ENCODE measurements at regions not wholly inside any gene's neighbourhood (a gene's known extent, or its start where the extent isn't known, plus 50 kb on each side); places are given as distances from the start of the nearest gene placed in this dataset.
"Not testable (repeated sequence)": the region's sequence is repeated elsewhere in the genome, so short reads cannot be mapped to it uniquely, and the experiment has no call there.

- H4K20me1 ChIP-seq (ENCODE audit: insufficient read depth, low read length), result no peaks in the 10 kb centered on the region
- H3K36me3 ChIP-seq (replicated peaks; ENCODE audit: low read depth, low read length), result no peaks in the 10 kb centered on the region
- no peaks in the 10 kb centered on the region for H3K9me3 ChIP-seq (ENCODE audit: insufficient read depth, low read length)
- H3K27ac ChIP-seq (ENCODE audit: low read length), result no peak overlapping the region
- H3K27me3 ChIP-seq (ENCODE audit: low read depth, low read length), result no peaks in the 10 kb centered on the region
- H3K4me3 ChIP-seq (ENCODE audit: low read length), result no peak overlapping the region
- TF ChIP-seq CTCF (IDR thresholded peaks at IDR 0.05; ENCODE audit: low read depth, low read length), result no peak
- TF ChIP-seq EZH2phosphoT487 (IDR thresholded peaks at IDR 0.05; ENCODE audit: low read depth), result no peak
- no peak overlapping the region for H3K9ac ChIP-seq (ENCODE audit: low read length)
- no peaks in the 10 kb centered on the region for H3K79me2 ChIP-seq (ENCODE audit: low read length)
- H3K4me2 ChIP-seq (ENCODE audit: low read length), result no peak overlapping the region
- H2AFZ ChIP-seq (ENCODE audit: low read depth, low read length), result no peak overlapping the region
- no peaks in the 10 kb centered on the region for H3K4me1 ChIP-seq (ENCODE audit: low read length)
These were observed 239.4 kb downstream of the FAM47A start for GRCh38 chrX:33892670-33893069.

GRCh38 chrX:33855251-33855650, 276.9 kb downstream of the FAM47A start:
- Histone ChIP-seq H3K4me2 (ENCODE audit: low read length) (no peak overlapping the region), H3K27me3 (ENCODE audit: low read depth, low read length) (no peaks in the 10 kb centered on the region), H3K27ac (ENCODE audit: low read length) (no peak overlapping the region), H3K4me3 (ENCODE audit: low read length) (no peak overlapping the region), H4K20me1 (ENCODE audit: insufficient read depth, low read length) (no peaks in the 10 kb centered on the region), H3K79me2 (ENCODE audit: low read length) (no peaks in the 10 kb centered on the region), H3K4me1 (ENCODE audit: low read length) (no peaks in the 10 kb centered on the region), H2AFZ (ENCODE audit: low read depth, low read length) (no peak overlapping the region), H3K9me3 (ENCODE audit: insufficient read depth, low read length) (no peaks in the 10 kb centered on the region), H3K36me3 (replicated peaks; ENCODE audit: low read depth, low read length) (no peaks in the 10 kb centered on the region), H3K9ac (ENCODE audit: low read length) (no peak overlapping the region)
- TF ChIP-seq CTCF (IDR thresholded peaks at IDR 0.05; ENCODE audit: low read depth, low read length) (no peak), EZH2phosphoT487 (IDR thresholded peaks at IDR 0.05; ENCODE audit: low read depth) (no peak)

- H3K36me3 ChIP-seq (replicated peaks; ENCODE audit: low read depth, low read length); H3K4me3 ChIP-seq (ENCODE audit: low read length); H3K27me3 ChIP-seq (ENCODE audit: low read depth, low read length); H3K9ac ChIP-seq (ENCODE audit: low read length); H3K79me2 ChIP-seq (ENCODE audit: low read length); H3K4me2 ChIP-seq (ENCODE audit: low read length); H4K20me1 ChIP-seq (ENCODE audit: insufficient read depth, low read length); H3K4me1 ChIP-seq (ENCODE audit: low read length); H3K9me3 ChIP-seq (ENCODE audit: insufficient read depth, low read length); H3K27ac ChIP-seq (ENCODE audit: low read length); H2AFZ ChIP-seq (ENCODE audit: low read depth, low read length): not testable (repeated sequence)
These were observed 280.0 kb downstream of the FAM47A start for GRCh38 chrX:33852146-33852545.

- Histone ChIP-seq H3K27ac (ENCODE audit: low read length) (no peak overlapping the region), H3K9ac (ENCODE audit: low read length) (no peak overlapping the region), H3K27me3 (ENCODE audit: low read depth, low read length) (no peaks in the 10 kb centered on the region), H2AFZ (ENCODE audit: low read depth, low read length) (no peak overlapping the region), H3K79me2 (ENCODE audit: low read length) (no peaks in the 10 kb centered on the region), H3K4me1 (ENCODE audit: low read length) (0 out of 2 replicates have a peak, but pooled peaks cover 3% of the 10 kb centered on the region), H3K9me3 (ENCODE audit: insufficient read depth, low read length) (no peaks in the 10 kb centered on the region), H3K4me3 (ENCODE audit: low read length) (no peak overlapping the region), H4K20me1 (ENCODE audit: insufficient read depth, low read length) (no peaks in the 10 kb centered on the region), H3K4me2 (ENCODE audit: low read length) (no peak overlapping the region), H3K36me3 (replicated peaks; ENCODE audit: low read depth, low read length) (no peaks in the 10 kb centered on the region)
- TF ChIP-seq EZH2phosphoT487 (IDR thresholded peaks at IDR 0.05; ENCODE audit: low read depth) (no peak), CTCF (IDR thresholded peaks at IDR 0.05; ENCODE audit: low read depth, low read length) (no peak)
These were observed 291.9 kb downstream of the FAM47A start for GRCh38 chrX:33840176-33840575.

- Histone ChIP-seq H4K20me1 (ENCODE audit: insufficient read depth, low read length) (no peaks in the 10 kb centered on the region), H3K27me3 (ENCODE audit: low read depth, low read length) (no peaks in the 10 kb centered on the region), H3K36me3 (replicated peaks; ENCODE audit: low read depth, low read length) (no peaks in the 10 kb centered on the region), H3K9me3 (ENCODE audit: insufficient read depth, low read length) (no peaks in the 10 kb centered on the region), H3K9ac (ENCODE audit: low read length) (no peak overlapping the region), H3K4me3 (ENCODE audit: low read length) (no peak overlapping the region), H2AFZ (ENCODE audit: low read depth, low read length) (no peak overlapping the region), H3K4me2 (ENCODE audit: low read length) (no peak overlapping the region), H3K4me1 (ENCODE audit: low read length) (no peaks in the 10 kb centered on the region), H3K79me2 (ENCODE audit: low read length) (no peaks in the 10 kb centered on the region), H3K27ac (ENCODE audit: low read length) (no peak overlapping the region)
- TF ChIP-seq EZH2phosphoT487 (IDR thresholded peaks at IDR 0.05; ENCODE audit: low read depth) (no peak), CTCF (IDR thresholded peaks at IDR 0.05; ENCODE audit: low read depth, low read length) (no peak)
These were observed 300.9 kb downstream of the FAM47A start for GRCh38 chrX:33831211-33831610.

All from OCI-LY3 (cell line).